ENCODE measurements at regions not wholly inside any gene's neighbourhood (a gene's known extent, or its start where the extent isn't known, plus 50 kb on each side); places are given as distances from the start of the nearest gene placed in this dataset.

GRCh38 chrX:14997271-14997670, 124.0 kb downstream of the MOSPD2 start:
- TF ChIP-seq CTCF (IDR thresholded peaks at IDR 0.05), result no peak
- no peak for TF ChIP-seq POLR2A (IDR thresholded peaks at IDR 0.05)

Measured in body of pancreas (tissue), 4 donors.